COLO668 (cell line): ENCODE measurements at regions not wholly inside any gene's neighbourhood (a gene's known extent, or its start where the extent isn't known, plus 50 kb on each side); places are given as distances from the start of the nearest gene placed in this dataset.
"Not testable (repeated sequence)": the region's sequence is repeated elsewhere in the genome, so short reads cannot be mapped to it uniquely, and the experiment has no call there.

ENCODE experiments used
- DNase-seq: peaks from one replicate; lab custom pipeline; 2025; ENCODE audit not compliant: unreplicated experiment; lab: John Stamatoyannopoulos, UW

GRCh38 chr6:156455847-156456246, 321.3 kb upstream of the ARID1B start:
- DNase-seq: no peak

- DNase-seq: no peak
Measured at GRCh38 chr6:156454867-156455266, 322.3 kb upstream of the ARID1B start.

- no peak for DNase-seq
Measured at GRCh38 chr6:156451726-156452125, 325.5 kb upstream of the ARID1B start.

- DNase-seq: no peak
Measured at GRCh38 chr6:156451088-156451487, 326.1 kb upstream of the ARID1B start.

- DNase-seq: no peak
Measured at GRCh38 chr6:156450421-156450820, 326.8 kb upstream of the ARID1B start.

GRCh38 chr6:156449569-156449968, 327.6 kb upstream of the ARID1B start:
- DNase-seq: no peak

GRCh38 chr6:156449128-156449527, 328.1 kb upstream of the ARID1B start:
- DNase-seq: no peak

- DNase-seq: no peak
Measured at GRCh38 chr6:156448579-156448978, 328.6 kb upstream of the ARID1B start.

GRCh38 chr6:156440688-156441087, 336.5 kb upstream of the ARID1B start:
- DNase-seq: no peak

GRCh38 chr6:156438350-156438923, 338.7 kb upstream of the ARID1B start:
- no peak for DNase-seq

- peak; percentile 56 for DNase-seq
Measured at GRCh38 chr6:156437121-156437879, 339.9 kb upstream of the ARID1B start.

- DNase-seq: peak; percentile 21
Measured at GRCh38 chr6:156434795-156435190, 342.4 kb upstream of the ARID1B start.

GRCh38 chr6:156434049-156434794, 343.0 kb upstream of the ARID1B start:
- DNase-seq: no peak

- DNase-seq: no peak
Measured at GRCh38 chr6:156432543-156432942, 344.6 kb upstream of the ARID1B start.

GRCh38 chr6:156430386-156430785, 346.8 kb upstream of the ARID1B start:
- DNase-seq: no peak

- DNase-seq: peak; percentile 32
Measured at GRCh38 chr6:156427345-156427744, 349.8 kb upstream of the ARID1B start.

GRCh38 chr6:156425359-156426020, 351.7 kb upstream of the ARID1B start:
- DNase-seq: no peak

GRCh38 chr6:156423829-156424228, 353.3 kb upstream of the ARID1B start:
- no peak for DNase-seq

GRCh38 chr6:156423075-156423474, 354.1 kb upstream of the ARID1B start:
- no peak for DNase-seq

- DNase-seq: no peak
Measured at GRCh38 chr6:156421933-156422332, 355.2 kb upstream of the ARID1B start.

- not testable (repeated sequence) for DNase-seq
Measured at GRCh38 chr6:156421301-156421700, 355.9 kb upstream of the ARID1B start.
